ENCODE measurements at regions not wholly inside any gene's neighbourhood (a gene's known extent, or its start where the extent isn't known, plus 50 kb on each side); places are given as distances from the start of the nearest gene placed in this dataset.

DNA sequence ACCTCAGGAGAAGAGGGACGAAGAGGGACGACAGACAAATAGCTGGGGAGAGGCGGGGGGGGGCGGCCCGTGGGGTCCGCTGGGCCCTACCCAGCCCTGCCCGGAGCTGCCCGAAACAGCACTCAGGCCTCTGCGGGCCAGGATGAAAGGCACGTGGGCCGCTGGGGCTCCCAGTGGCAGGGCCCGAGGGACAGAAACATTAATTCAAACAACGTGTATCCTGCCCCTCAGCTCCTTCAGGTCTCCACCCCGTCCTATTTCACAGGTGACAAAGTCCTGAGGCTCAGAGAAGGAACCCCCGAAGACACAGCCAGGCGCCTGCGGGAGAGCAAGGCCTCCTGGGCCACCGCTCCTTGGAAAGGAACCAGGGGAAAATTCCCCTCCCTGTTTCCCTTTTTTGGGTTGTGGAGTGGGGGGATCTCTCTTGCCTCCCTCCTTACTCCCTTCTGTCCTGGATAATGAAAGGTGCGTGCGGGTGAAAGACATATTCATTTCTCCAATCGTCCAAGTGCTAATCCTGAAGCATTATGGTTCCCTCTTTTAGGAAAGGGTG, 93.3 kb downstream of the RNASET2 start:
- DNase-seq (ENCODE audit: low spot score) = no peak
- no peak overlapping the region for H3K27ac ChIP-seq
- CTCF ChIA-PET = no interaction called here
- TF ChIP-seq, protein P1, sequence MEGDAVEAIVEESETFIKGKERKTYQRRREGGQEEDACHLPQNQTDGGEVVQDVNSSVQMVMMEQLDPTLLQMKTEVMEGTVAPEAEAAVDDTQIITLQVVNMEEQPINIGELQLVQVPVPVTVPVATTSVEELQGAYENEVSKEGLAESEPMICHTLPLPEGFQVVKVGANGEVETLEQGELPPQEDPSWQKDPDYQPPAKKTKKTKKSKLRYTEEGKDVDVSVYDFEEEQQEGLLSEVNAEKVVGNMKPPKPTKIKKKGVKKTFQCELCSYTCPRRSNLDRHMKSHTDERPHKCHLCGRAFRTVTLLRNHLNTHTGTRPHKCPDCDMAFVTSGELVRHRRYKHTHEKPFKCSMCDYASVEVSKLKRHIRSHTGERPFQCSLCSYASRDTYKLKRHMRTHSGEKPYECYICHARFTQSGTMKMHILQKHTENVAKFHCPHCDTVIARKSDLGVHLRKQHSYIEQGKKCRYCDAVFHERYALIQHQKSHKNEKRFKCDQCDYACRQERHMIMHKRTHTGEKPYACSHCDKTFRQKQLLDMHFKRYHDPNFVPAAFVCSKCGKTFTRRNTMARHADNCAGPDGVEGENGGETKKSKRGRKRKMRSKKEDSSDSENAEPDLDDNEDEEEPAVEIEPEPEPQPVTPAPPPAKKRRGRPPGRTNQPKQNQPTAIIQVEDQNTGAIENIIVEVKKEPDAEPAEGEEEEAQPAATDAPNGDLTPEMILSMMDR (conservative IDR thresholded peaks at IDR 0.05; ENCODE audit: low read depth) = no peak
- POLR2A ChIA-PET (ENCODE audit: low non-redundant PET) = no interaction called here

GRCh38 chr6:166862287-166862977, 93.9 kb downstream of the RNASET2 start:
- TF ChIP-seq, protein P1 (conservative IDR thresholded peaks at IDR 0.05; ENCODE audit: low read depth) = no peak
- ChIA-PET CTCF (no interaction called here), POLR2A (ENCODE audit: low non-redundant PET) (no interaction called here)
- no peak overlapping the region for H3K27ac ChIP-seq
- no peak for DNase-seq (ENCODE audit: low spot score)

DNA sequence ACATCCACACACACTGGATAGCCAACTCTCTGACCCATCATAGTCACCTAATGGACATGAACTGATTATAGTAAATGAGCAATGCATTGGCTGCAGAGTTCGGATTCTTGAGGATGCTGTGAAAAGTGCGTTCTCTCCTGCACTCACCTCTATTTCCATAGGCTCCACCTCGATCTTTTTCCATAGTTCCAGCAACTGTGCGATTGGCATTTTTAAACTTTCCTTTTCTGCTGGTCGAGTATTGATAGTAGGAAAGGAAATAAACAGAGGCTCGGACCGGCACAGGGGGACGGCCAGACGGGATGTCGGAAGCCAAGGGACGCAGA, 94.4 kb downstream of the RNASET2 start:
- no peak for DNase-seq (ENCODE audit: low spot score)
- H3K27ac ChIP-seq = no peak overlapping the region
- ChIA-PET POLR2A (ENCODE audit: low non-redundant PET) (no interaction called here), CTCF (no interaction called here)
- TF ChIP-seq, protein P1 (conservative IDR thresholded peaks at IDR 0.05; ENCODE audit: low read depth) = no peak

DNA sequence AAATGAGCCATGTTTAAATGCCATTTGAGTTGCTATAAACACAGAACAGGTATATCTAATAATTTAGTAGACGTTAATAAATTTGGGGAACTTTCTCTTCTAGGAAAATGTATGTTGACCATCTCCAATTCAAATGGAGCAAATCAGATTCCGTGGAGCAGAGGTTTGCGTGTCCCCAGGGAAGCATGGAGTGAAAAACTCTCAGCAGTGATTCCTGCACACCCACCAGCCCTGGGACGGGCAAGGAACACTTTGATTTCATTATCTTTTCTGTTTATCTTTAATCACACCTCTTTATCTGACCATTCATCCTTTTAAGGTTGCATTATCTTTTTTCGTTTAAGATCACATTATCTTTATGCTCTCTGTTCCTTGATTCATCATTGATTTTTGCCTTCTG, 95.0 kb downstream of the RNASET2 start:
- DNase-seq (ENCODE audit: low spot score) = no peak
- H3K27ac ChIP-seq = no peak overlapping the region
- CTCF ChIA-PET = no interaction called here
- TF ChIP-seq, protein P1 (conservative IDR thresholded peaks at IDR 0.05; ENCODE audit: low read depth) = no peak
- POLR2A ChIA-PET (ENCODE audit: low non-redundant PET) = no interaction called here

DNA sequence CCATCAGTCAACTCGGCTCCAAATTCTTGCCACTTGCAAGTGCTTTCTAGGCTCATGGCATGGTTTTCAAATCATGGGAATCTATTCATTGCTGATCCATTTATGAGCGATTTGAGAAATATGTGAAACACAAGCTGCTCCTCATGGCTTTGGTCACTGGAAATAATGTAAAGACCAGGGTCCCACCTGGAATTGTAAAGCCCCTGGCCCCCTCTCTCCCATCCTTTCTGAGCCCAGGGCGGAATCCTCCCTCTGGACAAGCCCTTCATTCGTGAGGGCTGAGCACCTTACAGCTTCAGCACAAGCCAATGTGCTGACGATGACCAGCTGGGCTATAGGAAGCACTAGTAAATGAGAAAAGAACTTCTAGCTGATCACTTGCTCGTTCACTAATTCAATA, 96.0 kb downstream of the RNASET2 start:
- ChIA-PET POLR2A (ENCODE audit: low non-redundant PET) (no interaction called here), CTCF (no interaction called here)
- H3K27ac ChIP-seq = no peak overlapping the region
- DNase-seq (ENCODE audit: low spot score) = no peak
- TF ChIP-seq, protein P1 (conservative IDR thresholded peaks at IDR 0.05; ENCODE audit: low read depth) = no peak

GRCh38 chr6:166855416-166855815, 100.9 kb downstream of the RNASET2 start:
- TF ChIP-seq, protein P1 (conservative IDR thresholded peaks at IDR 0.05; ENCODE audit: low read depth) = no peak
- H3K27ac ChIP-seq = no peak overlapping the region
- CTCF ChIA-PET = no interaction called here
- POLR2A ChIA-PET (ENCODE audit: low non-redundant PET) = no interaction called here
- no peak for DNase-seq (ENCODE audit: low spot score)
